HFFc6 (cell line): ENCODE measurements at regions not wholly inside any gene's neighbourhood (a gene's known extent, or its start where the extent isn't known, plus 50 kb on each side); places are given as distances from the start of the nearest gene placed in this dataset.

Experiments used
- DNase-seq: peaks from one replicate; pipeline ENCODE4 v3.0.0-alpha.2; 2018
- H3K27ac Mint-ChIP-seq: 2 replicates; pipeline ENCODE4 v1.8.0; 2020; ENCODE audit warnings: mild to moderate bottlenecking, mixed read lengths
- H3K27me3 Mint-ChIP-seq: 2 replicates; pipeline ENCODE4 v1.8.0; 2021; ENCODE audit warnings: mild to moderate bottlenecking, moderate library complexity, mixed read lengths; ENCODE audit not compliant: insufficient read depth
- H3K36me3 Mint-ChIP-seq: 2 replicates; pipeline ENCODE4 v1.8.0; 2021; ENCODE audit warnings: low read depth, mixed read lengths
- H3K4me1 Mint-ChIP-seq: 2 replicates; pipeline ENCODE4 v1.8.0; 2020; ENCODE audit warnings: low read depth, mixed read lengths
- H3K4me3 Mint-ChIP-seq: 2 replicates; pipeline ENCODE4 v1.8.0; 2020; ENCODE audit warnings: mild to moderate bottlenecking, moderate library complexity, mixed read lengths
- H3K9me3 Mint-ChIP-seq: 2 replicates; pipeline ENCODE4 v1.8.0; 2020; ENCODE audit warnings: mild to moderate bottlenecking, mixed read lengths
- TF ChIP-seq, protein P1 (sequence below): fragments of 200-600 bp; sonication (generic); IDR thresholded peaks from 2 replicates; pipeline ENCODE4 v1.5.0; 2021; ENCODE audit warnings: antibody characterized with exemption, mild to moderate bottlenecking

GRCh38 chr9:11158063-11158462 is 545.3 kb upstream of the PTPRD start:
- TF ChIP-seq, protein P1, sequence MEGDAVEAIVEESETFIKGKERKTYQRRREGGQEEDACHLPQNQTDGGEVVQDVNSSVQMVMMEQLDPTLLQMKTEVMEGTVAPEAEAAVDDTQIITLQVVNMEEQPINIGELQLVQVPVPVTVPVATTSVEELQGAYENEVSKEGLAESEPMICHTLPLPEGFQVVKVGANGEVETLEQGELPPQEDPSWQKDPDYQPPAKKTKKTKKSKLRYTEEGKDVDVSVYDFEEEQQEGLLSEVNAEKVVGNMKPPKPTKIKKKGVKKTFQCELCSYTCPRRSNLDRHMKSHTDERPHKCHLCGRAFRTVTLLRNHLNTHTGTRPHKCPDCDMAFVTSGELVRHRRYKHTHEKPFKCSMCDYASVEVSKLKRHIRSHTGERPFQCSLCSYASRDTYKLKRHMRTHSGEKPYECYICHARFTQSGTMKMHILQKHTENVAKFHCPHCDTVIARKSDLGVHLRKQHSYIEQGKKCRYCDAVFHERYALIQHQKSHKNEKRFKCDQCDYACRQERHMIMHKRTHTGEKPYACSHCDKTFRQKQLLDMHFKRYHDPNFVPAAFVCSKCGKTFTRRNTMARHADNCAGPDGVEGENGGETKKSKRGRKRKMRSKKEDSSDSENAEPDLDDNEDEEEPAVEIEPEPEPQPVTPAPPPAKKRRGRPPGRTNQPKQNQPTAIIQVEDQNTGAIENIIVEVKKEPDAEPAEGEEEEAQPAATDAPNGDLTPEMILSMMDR: no peak
- Mint-ChIP-seq H3K9me3 (peaks cover 82% of the 10 kb centered on the region), H3K4me1 (no peaks in the 10 kb centered on the region), H3K27me3 (no peaks in the 10 kb centered on the region; the same call in 1 of the 2 replicates), H3K27ac (no peak overlapping the region), H3K36me3 (peaks cover 4% of the 10 kb centered on the region), H3K4me3 (no peak overlapping the region)
- no peak for DNase-seq

- no peak overlapping the region for H3K27ac Mint-ChIP-seq
- no peak overlapping the region for H3K4me3 Mint-ChIP-seq
- H3K27me3 Mint-ChIP-seq: no peaks in the 10 kb centered on the region
- no peaks in the 10 kb centered on the region for H3K4me1 Mint-ChIP-seq
- TF ChIP-seq, protein P1: no peak
- peaks cover 4% of the 10 kb centered on the region for H3K36me3 Mint-ChIP-seq
- no peak for DNase-seq
- H3K9me3 Mint-ChIP-seq: peaks cover 88% of the 10 kb centered on the region
Observed at GRCh38 chr9:11158676-11159075, 545.9 kb upstream of the PTPRD start.

GRCh38 chr9:11159318-11159862 is 546.6 kb upstream of the PTPRD start:
- Mint-ChIP-seq H3K36me3 (peaks cover 4% of the 10 kb centered on the region), H3K9me3 (peaks cover 89% of the 10 kb centered on the region), H3K27me3 (no peaks in the 10 kb centered on the region), H3K27ac (no peak overlapping the region), H3K4me1 (no peaks in the 10 kb centered on the region), H3K4me3 (no peak overlapping the region)
- TF ChIP-seq, protein P1: no peak
- DNase-seq: no peak

GRCh38 chr9:11163843-11164242 is 551.0 kb upstream of the PTPRD start:
- H3K9me3 Mint-ChIP-seq: peaks cover 66% of the 10 kb centered on the region
- no peak overlapping the region for H3K4me3 Mint-ChIP-seq
- TF ChIP-seq, protein P1: no peak
- no peaks in the 10 kb centered on the region for H3K4me1 Mint-ChIP-seq
- no peaks in the 10 kb centered on the region; the same call in 1 of the 2 replicates for H3K36me3 Mint-ChIP-seq
- DNase-seq: no peak
- H3K27me3 Mint-ChIP-seq: no peaks in the 10 kb centered on the region
- H3K27ac Mint-ChIP-seq: no peak overlapping the region

DNA sequence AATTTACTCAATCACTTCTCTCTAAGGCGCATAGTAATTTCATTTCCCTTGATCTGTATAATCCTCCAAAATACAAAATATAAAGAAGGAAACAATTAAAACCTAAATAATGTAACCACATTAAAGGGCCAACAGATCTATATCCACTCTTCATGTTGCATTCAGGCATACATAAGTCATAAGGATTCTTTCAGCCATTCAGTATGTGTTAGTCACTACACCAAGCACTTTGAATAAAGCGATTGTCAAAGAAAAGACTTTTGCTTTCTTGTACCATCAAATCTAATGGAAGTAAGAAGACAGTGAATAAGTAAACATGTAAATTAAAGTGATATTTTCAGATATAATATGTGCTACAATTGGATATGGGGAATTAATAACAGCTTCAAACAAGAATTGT is 569.2 kb upstream of the PTPRD start:
- Mint-ChIP-seq H3K36me3 (no peaks in the 10 kb centered on the region; the same call in 1 of the 2 replicates), H3K9me3 (peaks cover 33% of the 10 kb centered on the region), H3K27me3 (no peaks in the 10 kb centered on the region), H3K4me3 (no peak overlapping the region), H3K4me1 (no peaks in the 10 kb centered on the region), H3K27ac (no peak overlapping the region)
- no peak for DNase-seq
- TF ChIP-seq, protein P1: no peak

DNA sequence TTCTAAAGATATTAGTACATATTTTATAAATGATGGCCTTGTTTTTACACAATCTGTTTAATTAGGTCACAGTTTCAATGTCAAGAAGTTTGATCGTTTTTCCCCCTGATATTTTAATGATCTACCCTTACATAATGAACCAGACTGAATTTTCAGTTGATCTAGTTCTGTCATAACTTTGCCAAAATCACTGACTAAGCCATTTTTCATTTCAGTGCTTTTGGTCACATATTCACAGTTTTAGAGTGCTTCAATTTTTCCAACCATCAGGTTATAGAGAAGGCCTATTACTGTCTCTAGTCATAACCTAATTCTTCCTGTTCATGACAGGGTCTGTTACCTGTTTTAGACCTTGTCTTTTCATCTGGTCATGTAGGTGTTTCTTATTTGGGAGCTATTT is 577.9 kb upstream of the PTPRD start:
- TF ChIP-seq, protein P1: no peak
- no peaks in the 10 kb centered on the region for H3K4me1 Mint-ChIP-seq
- peaks cover 12% of the 10 kb centered on the region for H3K36me3 Mint-ChIP-seq
- no peak overlapping the region for H3K4me3 Mint-ChIP-seq
- peaks cover 53% of the 10 kb centered on the region for H3K9me3 Mint-ChIP-seq
- DNase-seq: no peak
- no peaks in the 10 kb centered on the region for H3K27me3 Mint-ChIP-seq
- H3K27ac Mint-ChIP-seq: no peak overlapping the region
